IMR-90 (cell line): ENCODE measurements at regions not wholly inside any gene's neighbourhood (a gene's known extent, or its start where the extent isn't known, plus 50 kb on each side); places are given as distances from the start of the nearest gene placed in this dataset.

ENCODE experiments used
- ATAC-seq: fragments of 200-7000 bp; cut with Tn5 transposase; 2 replicates; pipeline ENCODE4 v1.9.1; 2020; ENCODE audit warnings: low read depth, mild to moderate bottlenecking, moderate library complexity
- BruUV-seq: library from RNA; stranded (reverse); fragments of 400-500 nt; replicated peaks from 2 replicates; lab custom pipeline; 2021; lab: Mats Ljungman, UMichigan
- CTCF ChIA-PET: fragments of 300-600 bp; formaldehyde crosslinking; extraction: SDS; loops from one replicate; lab custom pipeline; 2021; ENCODE audit warnings: antibody characterized with exemption; lab: Yijun Ruan, JAX
- POLR2A ChIA-PET: fragments of 300-600 bp; sonication (Branson Sonifier 250); formaldehyde crosslinking; loops from one replicate; lab custom pipeline; 2022; ENCODE audit warnings: antibody characterized with exemption; ENCODE audit not compliant: unreplicated experiment; lab: Charles Lee
- DNase-seq: peaks from one replicate; pipeline ENCODE4 v3.0.0; 2013
- H2AFZ ChIP-seq: replicated peaks from 2 replicates; pipeline ENCODE3; 2013; ENCODE audit warnings: low read length, mild to moderate bottlenecking; ENCODE audit not compliant: poor library complexity
- H2AK5ac ChIP-seq: 2 replicates; pipeline ENCODE4 v1.6.1; 2013; ENCODE audit warnings: low read depth, low read length, inconsistent platforms
- H2AK9ac ChIP-seq: replicated peaks from 2 replicates; pipeline ENCODE3; 2013; ENCODE audit warnings: mild to moderate bottlenecking, low read depth, low read length, moderate library complexity; ENCODE audit not compliant: poor library complexity
- H2BK120ac ChIP-seq: 2 replicates; pipeline ENCODE4 v1.6.1; 2013; ENCODE audit warnings: low read depth, low read length, inconsistent platforms
- H2BK15ac ChIP-seq: 3 replicates; pipeline ENCODE4 v1.6.1; 2013; ENCODE audit warnings: low read depth, low read length, inconsistent platforms
- H2BK20ac ChIP-seq: 2 replicates; pipeline ENCODE4 v1.6.1; 2013; ENCODE audit warnings: low read depth, mild to moderate bottlenecking, inconsistent platforms, low read length, moderate library complexity
- H2BK5ac ChIP-seq: 2 replicates; pipeline ENCODE4 v1.6.1; 2013; ENCODE audit warnings: mild to moderate bottlenecking, low read depth, low read length, inconsistent platforms; ENCODE audit not compliant: poor library complexity, severe bottlenecking
- H3K14ac ChIP-seq: replicated peaks from 2 replicates; pipeline ENCODE4 v1.6.1; 2013; ENCODE audit warnings: low read depth, low read length, inconsistent platforms
- H3K18ac ChIP-seq: 2 replicates; pipeline ENCODE4 v1.6.1; 2013; ENCODE audit warnings: low read depth, low read length, control low read depth
- H3K23ac ChIP-seq: 2 replicates; pipeline ENCODE4 v1.6.1; 2013; ENCODE audit warnings: low read depth, low read length, inconsistent platforms
- H3K27ac ChIP-seq: 2 replicates; pipeline ENCODE4 v1.5.1; 2013; ENCODE audit warnings: mild to moderate bottlenecking, control low read depth, low read length; ENCODE audit not compliant: insufficient read depth
- H3K27me3 ChIP-seq: 2 replicates; pipeline ENCODE4 v1.6.1; 2013; ENCODE audit warnings: low read length; ENCODE audit not compliant: control insufficient read depth, insufficient read depth
- H3K36me3 ChIP-seq: 2 replicates; pipeline ENCODE4 v1.6.1; 2013; ENCODE audit warnings: low read length, mixed read lengths; ENCODE audit not compliant: control insufficient read depth, insufficient read depth
- H3K4ac ChIP-seq: 2 replicates; pipeline ENCODE4 v1.6.1; 2013; ENCODE audit warnings: low read depth, low read length, inconsistent platforms
- H3K4me1 ChIP-seq: 2 replicates; pipeline ENCODE4 v1.6.1; 2013; ENCODE audit warnings: low read length, mixed read lengths; ENCODE audit not compliant: control insufficient read depth, insufficient read depth
- H3K4me2 ChIP-seq: 2 replicates; pipeline ENCODE4 v1.6.1; 2013; ENCODE audit warnings: low read depth, mild to moderate bottlenecking, control low read depth, low read length, moderate library complexity
- H3K4me3 ChIP-seq: 2 replicates; pipeline ENCODE4 v1.5.1; 2013; ENCODE audit warnings: low read depth, mild to moderate bottlenecking, control low read depth, low read length, moderate library complexity; ENCODE audit not compliant: insufficient read depth
- H3K56ac ChIP-seq: 2 replicates; pipeline ENCODE4 v1.6.1; 2013; ENCODE audit warnings: low read length, inconsistent platforms; ENCODE audit not compliant: insufficient read depth; ENCODE audit errors: extremely low read depth
- H3K79me1 ChIP-seq, 2 experiments: 2 replicates each; pipeline ENCODE4 v1.6.1; 2013; ENCODE audit warnings: low read length in 2 of 2, inconsistent platforms in 1 of 2, low read depth in 1 of 2
- H3K9ac ChIP-seq: 2 replicates; pipeline ENCODE4 v1.6.1; 2013; ENCODE audit warnings: low read depth, low read length, control low read depth
- H3K9me1 ChIP-seq: 2 replicates; pipeline ENCODE4 v1.6.1; 2013; ENCODE audit warnings: low read length, inconsistent platforms; ENCODE audit not compliant: insufficient read depth
- H3K9me3 ChIP-seq: 2 replicates; pipeline ENCODE4 v1.6.1; 2013; ENCODE audit warnings: low read length; ENCODE audit not compliant: control insufficient read depth, insufficient read depth
- H4K20me1 ChIP-seq: 2 replicates; pipeline ENCODE4 v1.6.1; 2013; ENCODE audit warnings: low read length, inconsistent platforms; ENCODE audit not compliant: insufficient read depth
- H4K5ac ChIP-seq: 2 replicates; pipeline ENCODE4 v1.6.1; 2013; ENCODE audit warnings: mild to moderate bottlenecking, low read depth, low read length, control low read depth
- H4K8ac ChIP-seq, 2 experiments: 2 replicates each; pipeline ENCODE4 v1.6.1; 2013; ENCODE audit warnings: low read depth in 2 of 2, low read length in 2 of 2, control low read depth in 1 of 2, inconsistent platforms in 1 of 2
- H4K91ac ChIP-seq: 2 replicates; pipeline ENCODE4 v1.6.1; 2013; ENCODE audit warnings: low read depth, low read length, inconsistent platforms; ENCODE audit not compliant: insufficient read depth
- CEBPB ChIP-seq: IDR thresholded peaks from 2 replicates; pipeline ENCODE4 v1.6.1; 2012; ENCODE audit warnings: low read depth, low read length, improper control_type of control experiment
- CHD1 ChIP-seq: IDR thresholded peaks from 2 replicates; pipeline ENCODE4 v1.6.1; 2012; ENCODE audit warnings: low read depth, low read length, improper control_type of control experiment
- MAZ ChIP-seq: IDR thresholded peaks from 2 replicates; pipeline ENCODE4 v1.6.1; 2012; ENCODE audit warnings: low read depth, mild to moderate bottlenecking, low read length, improper control_type of control experiment, moderate library complexity, borderline replicate concordance
- MXI1 ChIP-seq: IDR thresholded peaks from 2 replicates; pipeline ENCODE4 v1.6.1; 2012; ENCODE audit warnings: low read depth, mild to moderate bottlenecking, low read length, moderate library complexity, borderline replicate concordance
- RCOR1 ChIP-seq: IDR thresholded peaks from 2 replicates; pipeline ENCODE4 v1.6.1; 2012; ENCODE audit warnings: mild to moderate bottlenecking, low read length, improper control_type of control experiment; ENCODE audit not compliant: insufficient replicate concordance
- RFX5 ChIP-seq: IDR thresholded peaks from 2 replicates; pipeline ENCODE4 v1.8.0; 2012; ENCODE audit warnings: low read depth, mild to moderate bottlenecking, low read length, moderate library complexity
- SMC3 ChIP-seq: fragments of 150-350 bp; IDR thresholded peaks from 2 replicates; pipeline ENCODE4 v1.6.1; 2016; ENCODE audit warnings: low read depth, mild to moderate bottlenecking, antibody characterized with exemption, low read length, moderate library complexity
- WGBS, 2 experiments: methylation state at CpG; one replicate each; pipeline versions ENCODE4 v1.1.5 to v1.1.7; 2013; ENCODE audit warnings: missing lambda C conversion rate in 2 of 2; ENCODE audit not compliant: insufficient read length in 1 of 2; ENCODE audit errors: extremely low coverage in 2 of 2; 5-methylcytosine and 5-hydroxymethylcytosine counted together
- dilution Hi-C: fragments of 300-500 bp; cut with HindIII; formaldehyde crosslinking; loops from one replicate; pipeline ENCODE4 v1.14.3; 2018; ENCODE audit warnings: low sequenced_read_pairs; ENCODE audit not compliant: unreplicated experiment
- in situ Hi-C: fragments of 300-500 bp; cut with MboI; formaldehyde crosslinking; loops from 3 replicates; pipeline ENCODE4 v1.14.3; 2019; ENCODE audit warnings: low sequenced_read_pairs, inconsistent platforms, mixed read lengths
- intact Hi-C: fragments of 100-400 bp; cut with micrococcal nuclease; formaldehyde crosslinking; loops from 2 replicates; pipeline ENCODE4 v1.10.0; 2022

DNA sequence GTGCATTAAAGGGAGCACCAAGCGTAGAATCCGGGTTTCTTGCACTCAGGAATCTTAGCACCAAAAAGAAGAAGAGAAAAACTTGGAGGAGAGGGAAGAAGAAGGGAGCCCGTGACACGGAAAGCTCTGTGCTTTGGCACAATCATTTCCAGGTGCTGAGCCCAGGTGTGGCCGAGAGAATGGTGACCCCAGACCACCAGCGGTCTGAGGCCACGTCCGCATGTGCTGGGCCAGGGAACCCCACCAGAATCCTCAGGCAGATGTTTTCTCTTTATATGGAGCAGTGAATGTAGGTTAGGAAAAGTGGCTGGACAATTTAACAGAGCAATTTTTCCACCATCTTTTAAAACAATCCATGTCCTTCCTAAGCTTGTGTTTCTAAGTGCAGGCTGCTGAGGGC is 520.9 kb downstream of the EPHA4 start:
- Histone ChIP-seq H2AK5ac (no peak overlapping the region), H2BK20ac (no peak overlapping the region), H3K79me1 (no peaks in the 10 kb centered on the region), H3K4ac (no peak overlapping the region), H2AK9ac (no peak overlapping the region), H2BK5ac (no peak overlapping the region), H4K8ac (no peak overlapping the region), H3K18ac (no peak overlapping the region), H2BK15ac (no peak overlapping the region), H3K14ac (no peak overlapping the region), H3K4me2 (no peak overlapping the region), H3K4me3 (no peak overlapping the region), H3K27ac (no peak overlapping the region), H4K91ac (no peak overlapping the region), H3K9me1 (no peaks in the 10 kb centered on the region), H3K56ac (no peak overlapping the region), H3K4me1 (peaks cover 4% of the 10 kb centered on the region; the same call in 1 of the 2 replicates), H3K23ac (no peak overlapping the region), H3K9me3 (no peaks in the 10 kb centered on the region; the same call in 1 of the 2 replicates), H4K5ac (no peak overlapping the region), H3K36me3 (no peaks in the 10 kb centered on the region), H4K20me1 (no peaks in the 10 kb centered on the region), H2BK120ac (no peak overlapping the region), H3K9ac (no peak overlapping the region), H3K27me3 (peaks cover 8% of the 10 kb centered on the region), H2AFZ (no peak overlapping the region)
- TF ChIP-seq SMC3 (no peak), CHD1 (no peak), RFX5 (no peak), CEBPB (no peak), RCOR1 (no peak), MAZ (no peak), MXI1 (no peak)
- POLR2A ChIA-PET = no interaction called here
- in situ Hi-C loops = no loop called here
- no TSS peak for BruUV-seq
- intact Hi-C loops = no loop called here
- dilution Hi-C loops = no loop called here
- CTCF ChIA-PET = no interaction called here
- ATAC-seq (no peak), DNase-seq (no peak)
- WGBS, 2 experiments = no CpG with 5 or more reads among the region's 8 CpGs
